ENCODE measurements at regions not wholly inside any gene's neighbourhood (a gene's known extent, or its start where the extent isn't known, plus 50 kb on each side); places are given as distances from the start of the nearest gene placed in this dataset.

DNA sequence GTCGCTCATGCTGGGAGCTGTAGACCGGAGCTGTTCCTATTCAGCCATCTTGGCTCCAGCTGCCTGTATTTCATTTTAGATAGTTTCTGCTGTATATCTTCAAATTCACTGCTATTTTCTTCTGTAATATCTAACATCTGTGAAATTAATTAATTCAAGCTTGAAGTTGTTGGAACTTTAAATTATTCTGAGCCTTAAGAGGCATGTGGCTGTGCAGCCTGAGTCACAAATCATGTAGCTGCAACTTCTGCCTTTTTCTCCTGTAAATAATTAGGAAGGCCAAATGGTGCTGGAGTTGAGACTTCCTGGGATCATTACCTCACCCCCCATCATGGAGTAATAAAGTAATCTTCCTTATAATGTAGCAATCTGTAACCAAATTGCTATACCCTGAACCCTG, 183.3 kb upstream of the PCSK5 start:
- ChIA-PET POLR2A (no interaction called here), CTCF (no interaction called here)

GRCh38 chr9:75709698-75710097, 180.8 kb upstream of the PCSK5 start:
- ATAC-seq (ENCODE audit: low read depth) = no peak
- ChIA-PET CTCF (no interaction called here), POLR2A (no interaction called here)
- H3K9me3 Mint-ChIP-seq (ENCODE audit: insufficient read depth) = no peaks in the 10 kb centered on the region
- Histone ChIP-seq H3K9me3 (ENCODE audit: control extremely low read depth in 1 of 3, control insufficient read depth in 2 of 3, insufficient read depth in 1 of 3, low read length in 2 of 3) (peaks cover 0 to 3% (median 0%) of the 10 kb centered on the region in 3 donors), H3K27me3 (replicated peaks in 1 of 4; ENCODE audit: control extremely low read depth in 1 of 4, control insufficient read depth in 3 of 4, insufficient read depth in 4 of 4, low read length in 3 of 4) (no peaks in the 10 kb centered on the region), H2AFZ (ENCODE audit: insufficient read depth, low read depth, low read length, poor library complexity, severe bottlenecking) (no peak overlapping the region), H3K4me2 (replicated peaks; ENCODE audit: low read depth, low read length, poor library complexity, severe bottlenecking) (no peak overlapping the region), H3K27ac (ENCODE audit: low read length in 2 of 2) (no peak overlapping the region), H3K4me1 (ENCODE audit: control insufficient read depth in 2 of 2, insufficient read depth in 2 of 2, low read length in 2 of 2) (no peaks in the 10 kb centered on the region), H3K9ac (ENCODE audit: low read length) (no peak overlapping the region), H3K36me3 (replicated peaks in 1 of 2; ENCODE audit: control extremely low read depth in 1 of 2, control insufficient read depth in 1 of 2, extremely low read depth in 1 of 2, insufficient read depth in 2 of 2, low read length in 1 of 2) (no peaks in the 10 kb centered on the region), H3K4me3 (ENCODE audit: control extremely low read depth in 1 of 5, extremely low read depth in 1 of 5, insufficient read depth in 1 of 5, low read depth in 2 of 5, low read length in 4 of 5) (no peak overlapping the region), H3K79me2 (ENCODE audit: control insufficient read depth, insufficient read depth, low read length) (no peaks in the 10 kb centered on the region), H4K20me1 (ENCODE audit: control insufficient read depth, insufficient read depth, low read length, poor library complexity, severe bottlenecking) (no peaks in the 10 kb centered on the region)
- DNase-seq = no peak
- 63% methylated on average over 1 of the region's 2 CpGs for WGBS (ENCODE audit: insufficient coverage)
- intact Hi-C loops (cut with micrococcal nuclease) = no loop called here
- no peak overlapping the region for H3K27ac Mint-ChIP-seq
- H3K27me3 Mint-ChIP-seq = no peaks in the 10 kb centered on the region
- no peak for TF ChIP-seq EZH2 (IDR thresholded peaks at IDR 0.05; ENCODE audit: borderline replicate concordance, insufficient read depth, low read depth, low read length, poor library complexity, severe bottlenecking)
- TF ChIP-seq, protein P1, sequence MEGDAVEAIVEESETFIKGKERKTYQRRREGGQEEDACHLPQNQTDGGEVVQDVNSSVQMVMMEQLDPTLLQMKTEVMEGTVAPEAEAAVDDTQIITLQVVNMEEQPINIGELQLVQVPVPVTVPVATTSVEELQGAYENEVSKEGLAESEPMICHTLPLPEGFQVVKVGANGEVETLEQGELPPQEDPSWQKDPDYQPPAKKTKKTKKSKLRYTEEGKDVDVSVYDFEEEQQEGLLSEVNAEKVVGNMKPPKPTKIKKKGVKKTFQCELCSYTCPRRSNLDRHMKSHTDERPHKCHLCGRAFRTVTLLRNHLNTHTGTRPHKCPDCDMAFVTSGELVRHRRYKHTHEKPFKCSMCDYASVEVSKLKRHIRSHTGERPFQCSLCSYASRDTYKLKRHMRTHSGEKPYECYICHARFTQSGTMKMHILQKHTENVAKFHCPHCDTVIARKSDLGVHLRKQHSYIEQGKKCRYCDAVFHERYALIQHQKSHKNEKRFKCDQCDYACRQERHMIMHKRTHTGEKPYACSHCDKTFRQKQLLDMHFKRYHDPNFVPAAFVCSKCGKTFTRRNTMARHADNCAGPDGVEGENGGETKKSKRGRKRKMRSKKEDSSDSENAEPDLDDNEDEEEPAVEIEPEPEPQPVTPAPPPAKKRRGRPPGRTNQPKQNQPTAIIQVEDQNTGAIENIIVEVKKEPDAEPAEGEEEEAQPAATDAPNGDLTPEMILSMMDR (IDR thresholded peaks at IDR 0.05) = no peak
- no peak overlapping the region for H3K4me3 Mint-ChIP-seq
- no peaks in the 10 kb centered on the region for H3K4me1 Mint-ChIP-seq

More for the DNA sequence above, 183.3 kb upstream of the PCSK5 start:
- Histone ChIP-seq H3K36me3 (replicated peaks in 1 of 2; ENCODE audit: control extremely low read depth in 1 of 2, control insufficient read depth in 1 of 2, extremely low read depth in 1 of 2, insufficient read depth in 2 of 2, low read length in 1 of 2) (no peaks in the 10 kb centered on the region), H3K9ac (ENCODE audit: low read length) (no peak overlapping the region), H3K27ac (ENCODE audit: low read length in 2 of 2) (no peak overlapping the region), H2AFZ (ENCODE audit: insufficient read depth, low read depth, low read length, poor library complexity, severe bottlenecking) (no peak overlapping the region), H3K27me3 (replicated peaks in 1 of 4; ENCODE audit: control extremely low read depth in 1 of 4, control insufficient read depth in 3 of 4, insufficient read depth in 4 of 4, low read length in 3 of 4) (no peaks in the 10 kb centered on the region), H4K20me1 (ENCODE audit: control insufficient read depth, insufficient read depth, low read length, poor library complexity, severe bottlenecking) (no peaks in the 10 kb centered on the region), H3K4me2 (replicated peaks; ENCODE audit: low read depth, low read length, poor library complexity, severe bottlenecking) (no peak overlapping the region), H3K79me2 (ENCODE audit: control insufficient read depth, insufficient read depth, low read length) (no peaks in the 10 kb centered on the region), H3K4me3 (ENCODE audit: control extremely low read depth in 1 of 5, extremely low read depth in 1 of 5, insufficient read depth in 1 of 5, low read depth in 2 of 5, low read length in 4 of 5) (no peak overlapping the region), H3K4me1 (ENCODE audit: control insufficient read depth in 2 of 2, insufficient read depth in 2 of 2, low read length in 2 of 2) (no peaks in the 10 kb centered on the region), H3K9me3 (ENCODE audit: control extremely low read depth in 1 of 3, control insufficient read depth in 2 of 3, insufficient read depth in 1 of 3, low read length in 2 of 3) (peaks cover 0 to 3% (median 0%) of the 10 kb centered on the region in 3 donors)
- intact Hi-C loops (cut with micrococcal nuclease) = no loop called here
- H3K27me3 Mint-ChIP-seq = no peaks in the 10 kb centered on the region
- H3K9me3 Mint-ChIP-seq (ENCODE audit: insufficient read depth) = no peaks in the 10 kb centered on the region
- TF ChIP-seq, protein P1 (IDR thresholded peaks at IDR 0.05) = no peak
- no peak for TF ChIP-seq EZH2 (IDR thresholded peaks at IDR 0.05; ENCODE audit: borderline replicate concordance, insufficient read depth, low read depth, low read length, poor library complexity, severe bottlenecking)
- no peak for DNase-seq
- ATAC-seq (ENCODE audit: low read depth) = no peak
- WGBS (ENCODE audit: insufficient coverage) = no CpG with 5 or more reads among the region's 2 CpGs
- no peaks in the 10 kb centered on the region for H3K4me1 Mint-ChIP-seq
- no peak overlapping the region for H3K27ac Mint-ChIP-seq
- H3K4me3 Mint-ChIP-seq = no peak overlapping the region

Measured in B cell (primary cell).